HEK293 (cell line): ENCODE measurements at regions not wholly inside any gene's neighbourhood (a gene's known extent, or its start where the extent isn't known, plus 50 kb on each side); places are given as distances from the start of the nearest gene placed in this dataset.

ENCODE experiments used
- CTCF ChIA-PET: fragments of 350-600 bp; formaldehyde crosslinking; extraction: SDS; loops from one replicate; lab custom pipeline; 2021; ENCODE audit warnings: antibody characterized with exemption; lab: Yijun Ruan, JAX
- POLR2A ChIA-PET: fragments of 300-600 bp; formaldehyde crosslinking; extraction: SDS; loops from one replicate; lab custom pipeline; 2020; ENCODE audit warnings: antibody characterized with exemption, inconsistent platforms; lab: Yijun Ruan, JAX
- H3K27ac ChIP-seq: fragments of 200-500 bp; sonication (Bioruptor generic); 2 replicates; pipeline ENCODE4 v1.5.1; 2014; ENCODE audit warnings: low read depth, low read length, control low read depth, inconsistent platforms; ENCODE audit errors: extremely low read depth
- H3K36me3 ChIP-seq, 2 experiments: fragments of 200-500 bp in 1 of 2; sonication (Bioruptor generic) in 1 of 2; 1 replicate in 1 of 2; 2 replicates in 1 of 2; pipeline ENCODE4 v1.5.1; 2014 to 2017; ENCODE audit warnings: inconsistent platforms in 2 of 2, low read length in 2 of 2; ENCODE audit not compliant: control insufficient read depth in 2 of 2, insufficient read depth in 1 of 2
- H3K4me1 ChIP-seq: fragments of 200-500 bp; sonication (Bioruptor generic); 2 replicates; pipeline ENCODE4 v1.5.1; 2014; ENCODE audit warnings: mild to moderate bottlenecking, low read length, inconsistent platforms; ENCODE audit not compliant: control insufficient read depth, insufficient read depth
- H3K4me3 ChIP-seq: 2 replicates; pipeline ENCODE4 v1.5.1; 2011; ENCODE audit warnings: low read depth, mild to moderate bottlenecking, control low read depth, low read length, moderate library complexity
- H3K9me3 ChIP-seq: fragments of 200-500 bp; sonication (Bioruptor generic); 2 replicates; pipeline ENCODE4 v1.5.1; 2014; ENCODE audit warnings: low read depth, low read length, inconsistent platforms; ENCODE audit not compliant: control insufficient read depth, insufficient read depth
- BCL11A ChIP-seq: fragments of 450-650 bp; formaldehyde crosslinking; IDR thresholded peaks from 2 replicates; pipeline ENCODE4 v1.5.1; 2016; ENCODE audit warnings: low read depth, missing biosample characterization, missing genetic modification characterization
- GLI4 ChIP-seq: fragments of 450-650 bp; formaldehyde crosslinking; IDR thresholded peaks from 2 replicates; pipeline ENCODE4 v1.5.1; 2016; ENCODE audit warnings: missing biosample characterization, missing genetic modification characterization
- OVOL3 ChIP-seq: fragments of 450-650 bp; formaldehyde crosslinking; IDR thresholded peaks from 2 replicates; pipeline ENCODE4 v1.5.1; 2016; ENCODE audit warnings: missing biosample characterization, missing genetic modification characterization
- RBAK ChIP-seq: fragments of 450-650 bp; formaldehyde crosslinking; IDR thresholded peaks from 2 replicates; pipeline ENCODE4 v1.5.1; 2016; ENCODE audit warnings: missing biosample characterization, missing genetic modification characterization
- YY1 ChIP-seq: fragments of 450-650 bp; formaldehyde crosslinking; IDR thresholded peaks from 2 replicates; pipeline ENCODE4 v1.5.1; 2018; ENCODE audit warnings: missing biosample characterization, missing genetic modification characterization
- ZBTB21 ChIP-seq: fragments of 450-650 bp; formaldehyde crosslinking; IDR thresholded peaks from 2 replicates; pipeline ENCODE4 v1.5.1; 2017; ENCODE audit warnings: missing biosample characterization, missing genetic modification characterization
- ZEB2 ChIP-seq: fragments of 450-650 bp; formaldehyde crosslinking; IDR thresholded peaks from 2 replicates; pipeline ENCODE4 v1.5.1; 2016; ENCODE audit warnings: missing biosample characterization, missing genetic modification characterization
- ZFP69B ChIP-seq: fragments of 450-650 bp; formaldehyde crosslinking; IDR thresholded peaks from 2 replicates; pipeline ENCODE4 v1.5.1; 2016; ENCODE audit warnings: missing biosample characterization, missing genetic modification characterization
- ZNF19 ChIP-seq: fragments of 450-650 bp; formaldehyde crosslinking; IDR thresholded peaks from 2 replicates; pipeline ENCODE4; 2016; ENCODE audit warnings: missing biosample characterization, missing genetic modification characterization, low read depth
- ZNF221 ChIP-seq: fragments of 450-650 bp; formaldehyde crosslinking; IDR thresholded peaks from 2 replicates; pipeline ENCODE4 v1.5.1; 2017; ENCODE audit warnings: missing biosample characterization, missing genetic modification characterization, borderline replicate concordance
- ZNF624 ChIP-seq: fragments of 450-650 bp; formaldehyde crosslinking; IDR thresholded peaks from 2 replicates; pipeline ENCODE4 v1.5.1; 2017; ENCODE audit warnings: missing biosample characterization, missing genetic modification characterization
- ZNF626 ChIP-seq: fragments of 450-650 bp; sonication (Bioruptor Pico); formaldehyde crosslinking; IDR thresholded peaks from 2 replicates; pipeline ENCODE4 v1.5.1; 2018; ENCODE audit warnings: missing biosample characterization, missing genetic modification characterization, inconsistent platforms
- ZNF792 ChIP-seq: fragments of 450-650 bp; formaldehyde crosslinking; IDR thresholded peaks from 2 replicates; pipeline ENCODE4 v1.5.1; 2016; ENCODE audit warnings: missing biosample characterization, missing genetic modification characterization
- TF ChIP-seq, protein P1 (sequence below): fragments of 450-650 bp; formaldehyde crosslinking; IDR thresholded peaks from 2 replicates; pipeline ENCODE4 v1.5.1; 2016; ENCODE audit warnings: missing biosample characterization, missing genetic modification characterization
- TF ChIP-seq, protein P2 (sequence below): fragments of 450-650 bp; formaldehyde crosslinking; IDR thresholded peaks from 2 replicates; pipeline ENCODE4 v1.5.1; 2016; ENCODE audit warnings: missing biosample characterization, missing genetic modification characterization
- TF ChIP-seq, protein P3 (sequence below): fragments of 450-650 bp; formaldehyde crosslinking; IDR thresholded peaks from 2 replicates; pipeline ENCODE4 v1.5.1; 2016; ENCODE audit warnings: missing biosample characterization, missing genetic modification characterization
- TF ChIP-seq, protein P4 (sequence below): fragments of 450-650 bp; formaldehyde crosslinking; IDR thresholded peaks from 2 replicates; pipeline ENCODE4 v1.5.1; 2016; ENCODE audit warnings: missing biosample characterization, missing genetic modification characterization
- TF ChIP-seq, protein P5 (sequence below): fragments of 450-650 bp; formaldehyde crosslinking; IDR thresholded peaks from 2 replicates; pipeline ENCODE4 v1.5.1; 2016; ENCODE audit warnings: missing biosample characterization, missing genetic modification characterization, borderline replicate concordance

DNA sequence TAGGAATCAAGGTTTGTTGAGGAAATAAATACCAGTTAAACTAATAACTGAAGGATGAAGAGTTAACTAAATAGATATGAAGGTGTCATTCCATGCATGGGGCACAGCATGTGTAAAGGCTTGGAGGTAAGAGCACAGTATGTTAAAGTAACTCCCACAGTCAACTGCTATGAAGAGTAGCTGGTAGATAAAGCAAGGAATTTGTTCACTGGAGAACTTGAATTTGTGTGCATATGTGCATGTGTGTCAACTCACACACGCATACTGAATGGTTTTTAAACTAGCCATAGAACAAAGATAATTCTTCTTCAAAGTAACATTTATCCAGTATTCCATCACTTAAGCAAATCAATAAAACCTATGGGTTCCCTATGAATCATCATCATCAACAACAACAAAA is 135.9 kb downstream of the FAM76B start:
- TF ChIP-seq ZNF792 (tag by site-specific recombination): no peak
- no peak for TF ChIP-seq ZNF624 (tag by site-specific recombination)
- TF ChIP-seq YY1 (tag by site-specific recombination): no peak
- TF ChIP-seq, protein P1, sequence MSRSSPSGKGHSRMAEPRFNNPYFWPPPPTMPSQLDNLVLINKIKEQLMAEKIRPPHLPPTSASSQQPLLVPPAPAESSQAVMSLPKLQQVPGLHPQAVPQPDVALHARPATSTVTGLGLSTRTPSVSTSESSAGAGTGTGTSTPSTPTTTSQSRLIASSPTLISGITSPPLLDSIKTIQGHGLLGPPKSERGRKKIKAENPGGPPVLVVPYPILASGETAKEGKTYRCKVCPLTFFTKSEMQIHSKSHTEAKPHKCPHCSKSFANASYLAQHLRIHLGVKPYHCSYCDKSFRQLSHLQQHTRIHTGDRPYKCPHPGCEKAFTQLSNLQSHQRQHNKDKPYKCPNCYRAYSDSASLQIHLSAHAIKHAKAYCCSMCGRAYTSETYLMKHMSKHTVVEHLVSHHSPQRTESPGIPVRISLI: no peak
- no peak for TF ChIP-seq GLI4 (tag by site-specific recombination)
- TF ChIP-seq, protein P2, sequence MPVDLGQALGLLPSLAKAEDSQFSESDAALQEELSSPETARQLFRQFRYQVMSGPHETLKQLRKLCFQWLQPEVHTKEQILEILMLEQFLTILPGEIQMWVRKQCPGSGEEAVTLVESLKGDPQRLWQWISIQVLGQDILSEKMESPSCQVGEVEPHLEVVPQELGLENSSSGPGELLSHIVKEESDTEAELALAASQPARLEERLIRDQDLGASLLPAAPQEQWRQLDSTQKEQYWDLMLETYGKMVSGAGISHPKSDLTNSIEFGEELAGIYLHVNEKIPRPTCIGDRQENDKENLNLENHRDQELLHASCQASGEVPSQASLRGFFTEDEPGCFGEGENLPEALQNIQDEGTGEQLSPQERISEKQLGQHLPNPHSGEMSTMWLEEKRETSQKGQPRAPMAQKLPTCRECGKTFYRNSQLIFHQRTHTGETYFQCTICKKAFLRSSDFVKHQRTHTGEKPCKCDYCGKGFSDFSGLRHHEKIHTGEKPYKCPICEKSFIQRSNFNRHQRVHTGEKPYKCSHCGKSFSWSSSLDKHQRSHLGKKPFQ (tag by site-specific recombination): no peak
- no peak for TF ChIP-seq ZNF19 (tag by site-specific recombination)
- no peak for TF ChIP-seq ZBTB21 (tag by site-specific recombination)
- TF ChIP-seq, protein P3, sequence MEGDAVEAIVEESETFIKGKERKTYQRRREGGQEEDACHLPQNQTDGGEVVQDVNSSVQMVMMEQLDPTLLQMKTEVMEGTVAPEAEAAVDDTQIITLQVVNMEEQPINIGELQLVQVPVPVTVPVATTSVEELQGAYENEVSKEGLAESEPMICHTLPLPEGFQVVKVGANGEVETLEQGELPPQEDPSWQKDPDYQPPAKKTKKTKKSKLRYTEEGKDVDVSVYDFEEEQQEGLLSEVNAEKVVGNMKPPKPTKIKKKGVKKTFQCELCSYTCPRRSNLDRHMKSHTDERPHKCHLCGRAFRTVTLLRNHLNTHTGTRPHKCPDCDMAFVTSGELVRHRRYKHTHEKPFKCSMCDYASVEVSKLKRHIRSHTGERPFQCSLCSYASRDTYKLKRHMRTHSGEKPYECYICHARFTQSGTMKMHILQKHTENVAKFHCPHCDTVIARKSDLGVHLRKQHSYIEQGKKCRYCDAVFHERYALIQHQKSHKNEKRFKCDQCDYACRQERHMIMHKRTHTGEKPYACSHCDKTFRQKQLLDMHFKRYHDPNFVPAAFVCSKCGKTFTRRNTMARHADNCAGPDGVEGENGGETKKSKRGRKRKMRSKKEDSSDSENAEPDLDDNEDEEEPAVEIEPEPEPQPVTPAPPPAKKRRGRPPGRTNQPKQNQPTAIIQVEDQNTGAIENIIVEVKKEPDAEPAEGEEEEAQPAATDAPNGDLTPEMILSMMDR (tag by site-specific recombination): no peak
- TF ChIP-seq, protein P4, sequence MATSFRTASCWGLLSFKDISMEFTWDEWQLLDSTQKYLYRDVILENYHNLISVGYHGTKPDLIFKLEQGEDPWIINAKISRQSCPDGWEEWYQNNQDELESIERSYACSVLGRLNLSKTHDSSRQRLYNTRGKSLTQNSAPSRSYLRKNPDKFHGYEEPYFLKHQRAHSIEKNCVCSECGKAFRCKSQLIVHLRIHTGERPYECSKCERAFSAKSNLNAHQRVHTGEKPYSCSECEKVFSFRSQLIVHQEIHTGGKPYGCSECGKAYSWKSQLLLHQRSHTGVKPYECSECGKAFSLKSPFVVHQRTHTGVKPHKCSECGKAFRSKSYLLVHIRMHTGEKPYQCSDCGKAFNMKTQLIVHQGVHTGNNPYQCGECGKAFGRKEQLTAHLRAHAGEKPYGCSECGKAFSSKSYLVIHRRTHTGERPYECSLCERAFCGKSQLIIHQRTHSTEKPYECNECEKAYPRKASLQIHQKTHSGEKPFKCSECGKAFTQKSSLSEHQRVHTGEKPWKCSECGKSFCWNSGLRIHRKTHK: no peak
- no peak for TF ChIP-seq ZNF221 (tag by site-specific recombination)
- TF ChIP-seq ZFP69B: no peak
- TF ChIP-seq RBAK (tag by site-specific recombination): no peak
- no peak for TF ChIP-seq ZNF626 (tag by site-specific recombination)
- TF ChIP-seq BCL11A (tag by site-specific recombination): no peak
- no peak for TF ChIP-seq ZEB2 (tag by site-specific recombination)
- TF ChIP-seq, protein P5, sequence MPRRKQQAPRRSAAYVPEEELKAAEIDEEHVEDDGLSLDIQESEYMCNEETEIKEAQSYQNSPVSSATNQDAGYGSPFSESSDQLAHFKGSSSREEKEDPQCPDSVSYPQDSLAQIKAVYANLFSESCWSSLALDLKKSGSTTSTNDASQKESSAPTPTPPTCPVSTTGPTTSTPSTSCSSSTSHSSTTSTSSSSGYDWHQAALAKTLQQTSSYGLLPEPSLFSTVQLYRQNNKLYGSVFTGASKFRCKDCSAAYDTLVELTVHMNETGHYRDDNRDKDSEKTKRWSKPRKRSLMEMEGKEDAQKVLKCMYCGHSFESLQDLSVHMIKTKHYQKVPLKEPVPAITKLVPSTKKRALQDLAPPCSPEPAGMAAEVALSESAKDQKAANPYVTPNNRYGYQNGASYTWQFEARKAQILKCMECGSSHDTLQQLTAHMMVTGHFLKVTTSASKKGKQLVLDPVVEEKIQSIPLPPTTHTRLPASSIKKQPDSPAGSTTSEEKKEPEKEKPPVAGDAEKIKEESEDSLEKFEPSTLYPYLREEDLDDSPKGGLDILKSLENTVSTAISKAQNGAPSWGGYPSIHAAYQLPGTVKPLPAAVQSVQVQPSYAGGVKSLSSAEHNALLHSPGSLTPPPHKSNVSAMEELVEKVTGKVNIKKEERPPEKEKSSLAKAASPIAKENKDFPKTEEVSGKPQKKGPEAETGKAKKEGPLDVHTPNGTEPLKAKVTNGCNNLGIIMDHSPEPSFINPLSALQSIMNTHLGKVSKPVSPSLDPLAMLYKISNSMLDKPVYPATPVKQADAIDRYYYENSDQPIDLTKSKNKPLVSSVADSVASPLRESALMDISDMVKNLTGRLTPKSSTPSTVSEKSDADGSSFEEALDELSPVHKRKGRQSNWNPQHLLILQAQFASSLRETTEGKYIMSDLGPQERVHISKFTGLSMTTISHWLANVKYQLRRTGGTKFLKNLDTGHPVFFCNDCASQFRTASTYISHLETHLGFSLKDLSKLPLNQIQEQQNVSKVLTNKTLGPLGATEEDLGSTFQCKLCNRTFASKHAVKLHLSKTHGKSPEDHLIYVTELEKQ (tag by site-specific recombination): no peak
- no peak for TF ChIP-seq OVOL3 (tag by site-specific recombination)
- H3K9me3 ChIP-seq: no peaks in the 10 kb centered on the region
- POLR2A ChIA-PET: no interaction called here
- no peak overlapping the region for H3K27ac ChIP-seq
- H3K4me3 ChIP-seq: no peak overlapping the region
- CTCF ChIA-PET: interaction anchor here (0.9 kb wide), 1 partner anchor 65 kb away, joined by 4 read pairs; no protein-coding TSS in a partner anchor
- no peaks in the 10 kb centered on the region for H3K4me1 ChIP-seq
- no peaks in the 10 kb centered on the region for H3K36me3 ChIP-seq
